Left ventricle myocardium superior (tissue), 1 donor: ENCODE measurements at regions not wholly inside any gene's neighbourhood (a gene's known extent, or its start where the extent isn't known, plus 50 kb on each side); places are given as distances from the start of the nearest gene placed in this dataset.
"Not testable (repeated sequence)": the region's sequence is repeated elsewhere in the genome, so short reads cannot be mapped to it uniquely, and the experiment has no call there.

Source experiments
- ATAC-seq: fragments of 200-7000 bp; cut with Tn5 transposase; one replicate; pipeline ENCODE4 v1.9.1; 2020; ENCODE audit warnings: mild to moderate bottlenecking, moderate library complexity
- DNase-seq: peaks from one replicate; pipeline ENCODE4 v3.0.0-alpha.2; 2020
- intact Hi-C: fragments of 100-400 bp; cut with micrococcal nuclease; formaldehyde crosslinking; loops from one replicate; pipeline ENCODE4 v1.11.0; 2022
- donor health status: DM: no; HTN: yes; CAD: no; lungs with severe emphysema.

- DNase-seq (no peak), ATAC-seq (no peak)
- intact Hi-C loops = no loop called here
These were observed 579.3 kb upstream of the RGMB start for GRCh38 chr5:98193921-98194760.

DNA sequence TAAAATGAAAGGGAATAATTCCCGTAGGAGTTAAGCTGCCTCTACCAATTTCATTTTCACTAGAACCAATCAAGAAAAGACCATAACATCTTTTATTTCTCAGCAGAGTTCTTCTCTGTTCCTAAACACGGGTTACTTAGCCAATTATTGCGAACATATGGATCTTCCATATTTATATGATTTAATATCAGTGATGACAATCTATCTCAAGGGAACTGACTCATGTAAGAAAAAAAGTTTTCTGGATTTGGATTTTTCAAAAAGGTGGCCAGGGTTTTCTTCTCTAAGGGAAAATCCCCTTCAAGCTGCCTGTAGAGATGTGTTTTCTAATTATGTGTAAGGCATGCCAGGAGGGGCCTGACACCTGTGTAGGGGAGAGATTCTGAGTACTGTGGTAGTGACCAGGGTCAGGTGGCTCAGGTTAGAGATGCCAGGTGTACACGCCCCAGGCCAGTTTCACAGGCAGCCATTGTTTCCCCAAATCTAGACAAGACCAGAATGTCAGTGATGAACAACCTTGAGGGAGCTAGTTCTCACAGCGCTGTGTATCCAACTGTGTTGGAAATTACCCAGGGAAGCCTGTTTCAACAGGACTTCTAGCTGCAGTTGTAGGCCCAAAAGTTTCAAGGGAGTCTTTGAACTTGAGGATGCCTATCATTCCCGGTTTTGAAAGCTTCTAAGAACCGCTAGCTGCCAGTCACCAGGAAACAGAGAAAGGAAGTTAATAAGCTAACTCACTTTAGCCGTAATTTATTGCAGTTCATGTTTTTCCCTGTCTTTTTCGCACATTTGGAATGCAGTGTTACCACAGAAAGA lies 572.5 kb upstream of the RGMB start:
- intact Hi-C loops = no loop called here
- no peak for ATAC-seq
- DNase-seq = no peak

DNA sequence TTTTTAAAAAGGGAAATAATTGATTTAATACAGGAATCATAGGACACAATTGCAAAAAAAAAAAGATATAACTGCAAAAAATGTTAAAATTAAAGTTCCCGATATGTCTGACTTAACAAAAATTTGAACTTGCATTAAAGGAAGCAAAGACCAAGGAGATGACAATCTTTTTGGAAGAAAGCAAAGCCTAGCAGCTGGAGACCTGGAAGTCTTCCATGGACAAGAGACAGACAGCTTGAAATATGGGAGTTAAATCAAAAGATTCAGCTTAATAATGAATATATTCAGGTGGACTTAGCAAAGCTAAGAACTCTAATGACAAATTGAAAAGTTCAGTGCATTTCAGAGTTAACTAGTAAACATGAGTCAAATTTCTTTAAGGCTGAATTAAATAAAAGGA lies 568.7 kb upstream of the RGMB start:
- intact Hi-C loops = loop anchor here (1.0 kb wide), 1 partner anchor 9 kb away; no protein-coding TSS in a partner anchor
- ATAC-seq = no peak
- DNase-seq = no peak

GRCh38 chr5:98205691-98206461 lies 567.6 kb upstream of the RGMB start:
- intact Hi-C loops = no loop called here
- DNase-seq (no peak), ATAC-seq (no peak)

- DNase-seq (no peak), ATAC-seq (no peak)
- intact Hi-C loops = no loop called here
These were observed 566.9 kb upstream of the RGMB start for GRCh38 chr5:98206566-98206965.

DNA sequence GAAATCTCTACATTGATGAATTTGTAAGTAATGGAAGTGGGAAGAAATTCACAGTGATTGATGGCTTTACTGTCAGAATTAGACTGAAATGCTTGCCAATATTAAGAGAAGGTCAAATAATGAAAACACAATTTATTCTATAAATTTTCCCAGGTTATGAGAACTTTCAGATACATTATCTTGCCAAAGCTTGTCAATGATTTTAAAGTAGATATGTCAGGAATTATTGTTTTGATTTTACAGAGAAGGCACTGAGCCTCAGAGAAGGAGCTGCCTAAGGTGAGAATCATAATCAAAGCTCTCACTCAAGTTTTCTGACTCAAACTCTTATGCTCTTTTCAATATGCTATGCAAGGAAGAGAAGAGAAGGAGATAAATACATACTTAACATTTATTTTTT lies 564.0 kb upstream of the RGMB start:
- intact Hi-C loops = no loop called here
- no peak for DNase-seq
- ATAC-seq = no peak

GRCh38 chr5:98214240-98215051 lies 559.0 kb upstream of the RGMB start:
- ATAC-seq = peak; percentile 48
- DNase-seq = peak; percentile 30
- intact Hi-C loops = no loop called here

- ATAC-seq (no peak), DNase-seq (no peak)
- intact Hi-C loops = no loop called here
These were observed 556.3 kb upstream of the RGMB start for GRCh38 chr5:98217138-98217537.

DNA sequence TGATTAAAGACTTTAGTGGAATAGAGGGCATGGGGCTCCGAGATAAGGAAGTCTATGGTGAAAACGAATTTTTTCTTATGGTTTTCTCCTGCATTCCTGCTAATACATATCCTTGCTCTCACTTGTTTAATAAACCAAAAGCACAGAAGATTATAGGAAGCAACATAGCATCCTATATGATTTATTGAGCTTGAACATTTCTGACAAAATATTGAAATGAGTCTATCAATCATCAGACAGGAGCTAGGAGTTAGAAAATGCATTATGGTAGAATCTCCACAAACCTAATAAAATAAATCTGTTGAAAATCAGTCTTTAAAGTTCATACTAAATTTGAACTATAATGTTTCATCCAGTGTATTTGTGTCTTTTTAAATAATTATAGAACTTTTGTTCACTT lies 554.6 kb upstream of the RGMB start:
- no peak for DNase-seq
- intact Hi-C loops = no loop called here
- ATAC-seq = no peak

GRCh38 chr5:98227489-98227888 lies 546.0 kb upstream of the RGMB start:
- ATAC-seq (no peak), DNase-seq (no peak)
- intact Hi-C loops = no loop called here

GRCh38 chr5:98231089-98231488 lies 542.4 kb upstream of the RGMB start:
- DNase-seq = no peak
- no peak for ATAC-seq
- intact Hi-C loops = no loop called here

DNA sequence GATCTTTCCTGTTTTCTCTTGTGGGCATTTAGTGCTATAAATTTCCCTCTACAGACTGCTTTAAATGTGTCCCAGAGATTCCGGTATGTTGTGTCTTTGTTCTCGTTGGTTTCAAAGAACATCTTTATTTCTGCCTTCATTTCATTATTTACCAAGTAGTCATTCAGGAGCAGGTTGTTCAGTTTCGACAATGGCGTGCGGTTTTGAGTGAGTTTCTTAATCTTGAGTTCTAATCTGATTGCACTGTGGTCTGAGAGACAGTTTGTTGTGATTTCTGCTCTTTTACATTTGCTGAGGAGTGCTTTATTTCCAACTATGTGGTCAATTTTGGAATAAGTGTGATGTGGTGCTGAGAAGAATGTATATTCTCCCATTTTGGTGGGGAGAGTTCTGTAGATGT lies 535.7 kb upstream of the RGMB start:
- intact Hi-C loops, ATAC-seq, DNase-seq: not testable (repeated sequence)

GRCh38 chr5:98243972-98244371 lies 529.5 kb upstream of the RGMB start:
- no peak for ATAC-seq
- DNase-seq = no peak
- intact Hi-C loops = no loop called here

GRCh38 chr5:98248949-98249348 lies 524.5 kb upstream of the RGMB start:
- no peak for DNase-seq
- intact Hi-C loops = no loop called here
- no peak for ATAC-seq

GRCh38 chr5:98258939-98259338 lies 514.5 kb upstream of the RGMB start:
- intact Hi-C loops = no loop called here
- ATAC-seq (no peak), DNase-seq (no peak)

DNA sequence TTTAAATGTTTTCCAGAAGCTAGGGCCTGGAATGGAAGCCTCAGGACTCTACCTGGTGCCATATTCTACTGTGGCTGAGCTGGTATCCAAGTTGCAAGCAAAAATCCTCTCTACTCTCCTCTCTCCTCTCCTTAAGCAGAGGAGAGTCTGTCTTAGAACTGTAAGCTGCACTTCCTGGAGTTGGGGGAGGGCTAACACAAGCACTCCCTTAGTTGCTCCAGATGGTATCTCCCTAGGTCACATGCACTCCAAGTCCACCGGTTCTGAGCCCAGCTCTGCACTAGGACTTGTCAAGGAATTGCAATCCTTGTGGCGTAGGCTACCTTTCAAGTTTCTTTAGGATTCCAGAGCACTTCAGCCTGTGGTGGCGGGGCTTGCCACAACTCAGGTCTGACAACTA lies 513.9 kb upstream of the RGMB start:
- ATAC-seq (no peak), DNase-seq (no peak)

DNA sequence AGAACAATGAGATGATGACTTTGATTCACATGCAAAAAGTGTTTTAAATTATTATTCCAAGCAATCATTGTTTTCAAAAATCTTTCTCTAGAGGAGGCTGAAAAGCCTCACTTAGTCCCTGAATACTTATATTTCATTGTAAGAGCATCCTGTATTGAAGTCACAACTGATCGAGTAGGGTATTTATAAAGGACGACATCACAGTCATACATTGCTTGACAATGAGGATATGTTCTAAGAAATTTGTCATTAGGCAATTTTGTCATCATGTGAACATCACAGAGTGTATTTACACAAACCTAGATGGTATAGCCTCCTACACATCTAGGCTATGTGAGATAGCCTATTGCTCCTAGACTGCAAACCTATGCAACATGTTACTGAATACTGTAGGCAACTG lies 510.4 kb upstream of the RGMB start:
- ATAC-seq (no peak), DNase-seq (no peak)
- intact Hi-C loops = no loop called here

More for the DNA sequence above, 513.9 kb upstream of the RGMB start:
- intact Hi-C loops = no loop called here

DNA sequence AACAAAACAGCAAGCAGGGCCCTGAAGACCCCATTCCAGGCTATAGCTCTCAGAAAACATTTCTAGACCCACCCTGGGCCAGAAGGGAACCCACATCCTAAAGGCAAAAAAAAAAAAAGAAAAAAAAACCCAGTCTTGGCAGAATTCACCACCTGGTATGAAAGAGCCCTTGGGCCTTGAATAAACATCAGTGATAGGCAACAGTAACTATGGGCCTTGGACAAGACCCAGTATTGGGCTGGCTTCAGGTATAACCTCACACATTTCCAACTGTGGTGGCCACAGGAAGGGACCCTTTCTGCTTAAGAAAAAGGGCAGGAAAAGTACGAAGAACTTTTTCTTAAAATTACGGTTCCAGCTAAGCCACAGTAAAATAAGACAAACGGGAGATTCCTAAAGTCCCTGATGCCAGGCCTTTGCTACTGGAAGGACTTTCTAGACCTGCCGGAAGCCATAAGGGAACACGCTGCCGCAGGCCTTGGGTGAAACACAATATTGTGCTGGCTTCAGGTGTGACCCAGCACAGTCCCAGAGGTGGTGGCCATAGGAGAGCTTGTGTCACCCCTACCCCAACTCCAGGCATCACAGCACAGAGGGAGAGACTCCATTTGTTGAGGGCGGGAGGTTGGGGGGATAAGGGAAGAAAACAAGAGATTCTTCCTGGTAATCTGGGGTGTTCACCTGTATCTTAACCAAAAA lies 505.2 kb upstream of the RGMB start:
- intact Hi-C loops = no loop called here
- no peak for DNase-seq
- no peak for ATAC-seq
